ENCODE measurements at regions not wholly inside any gene's neighbourhood (a gene's known extent, or its start where the extent isn't known, plus 50 kb on each side); places are given as distances from the start of the nearest gene placed in this dataset.

- DNase-seq: no peak
Observed at GRCh38 chr14:82190742-82191141, 657.1 kb upstream of the SEL1L start.

GRCh38 chr14:82192387-82192786 lies 658.7 kb upstream of the SEL1L start:
- no peak for DNase-seq

- DNase-seq: no peak
Observed at GRCh38 chr14:82223276-82223675, 689.6 kb upstream of the SEL1L start.

- no peak for DNase-seq
Observed at GRCh38 chr14:82224610-82225009, 691.0 kb upstream of the SEL1L start.

GRCh38 chr14:82230748-82231147 lies 697.1 kb upstream of the SEL1L start:
- DNase-seq: no peak

GRCh38 chr14:82238649-82239048 lies 705.0 kb upstream of the SEL1L start:
- no peak for DNase-seq

- DNase-seq: no peak
Observed at GRCh38 chr14:82239223-82239622, 705.6 kb upstream of the SEL1L start.

- no peak for DNase-seq
Observed at GRCh38 chr14:82244791-82245190, 711.1 kb upstream of the SEL1L start.

- no peak for DNase-seq
Observed at GRCh38 chr14:82251494-82251893, 717.8 kb upstream of the SEL1L start.

GRCh38 chr14:82270286-82270685 lies 736.6 kb upstream of the SEL1L start:
- no peak for DNase-seq

GRCh38 chr14:82298811-82299210 lies 765.2 kb upstream of the SEL1L start:
- DNase-seq: no peak

GRCh38 chr14:82309199-82309598 lies 775.5 kb upstream of the SEL1L start:
- DNase-seq: no peak

GRCh38 chr14:82313889-82314288 lies 780.2 kb upstream of the SEL1L start:
- DNase-seq: no peak

GRCh38 chr14:82328442-82328841 lies 794.8 kb upstream of the SEL1L start:
- DNase-seq: no peak

GRCh38 chr14:82341261-82341810 lies 807.7 kb upstream of the SEL1L start:
- no peak for DNase-seq

GRCh38 chr14:82342596-82342995 lies 808.9 kb upstream of the SEL1L start:
- no peak for DNase-seq

GRCh38 chr14:82345184-82345583 lies 811.5 kb upstream of the SEL1L start:
- no peak for DNase-seq

GRCh38 chr14:82354126-82354525 lies 820.5 kb upstream of the SEL1L start:
- no peak for DNase-seq

GRCh38 chr14:82359201-82359600 lies 825.5 kb upstream of the SEL1L start:
- no peak for DNase-seq

- no peak for DNase-seq
Observed at GRCh38 chr14:82362452-82362851, 828.8 kb upstream of the SEL1L start.

GRCh38 chr14:82365471-82365870 lies 831.8 kb upstream of the SEL1L start:
- no peak for DNase-seq

- DNase-seq: no peak
Observed at GRCh38 chr14:82366803-82367202, 833.1 kb upstream of the SEL1L start.

GRCh38 chr14:82379291-82379690 lies 845.6 kb upstream of the SEL1L start:
- DNase-seq: no peak

GRCh38 chr14:82385048-82385447 lies 851.4 kb upstream of the SEL1L start:
- DNase-seq: no peak

- DNase-seq: no peak
Observed at GRCh38 chr14:82387699-82388098, 854.0 kb upstream of the SEL1L start.

GRCh38 chr14:82388488-82388887 lies 854.8 kb upstream of the SEL1L start:
- DNase-seq: no peak
